Heart left ventricle (tissue), 16 donors: ENCODE measurements at regions not wholly inside any gene's neighbourhood (a gene's known extent, or its start where the extent isn't known, plus 50 kb on each side); places are given as distances from the start of the nearest gene placed in this dataset.

Source experiments
- ATAC-seq, 4 donors: fragments of 200-7000 bp; cut with Tn5 transposase; one replicate each; pipeline ENCODE4 v1.9.1; 2020 to 2022; ENCODE audit warnings: moderate library complexity in 4 of 4, mild to moderate bottlenecking in 3 of 4, moderate number of reproducible peaks in 1 of 4
- DNase-seq, 5 donors: peaks; one replicate each; pipeline ENCODE4 v3.0.0-alpha.2; 2020
- H3K27ac ChIP-seq, 12 donors: fragments of 200-600 bp; sonication (generic) in 4 of 12; one replicate each; pipeline versions ENCODE4 v1.5.0 to v1.8.0; 2016 to 2022; ENCODE audit warnings: mild to moderate bottlenecking in 2 of 12
- H3K27me3 ChIP-seq, 9 donors: fragments of 200-600 bp; sonication (generic) in 2 of 9; one replicate each; pipeline versions ENCODE4 v1.5.1 to v1.8.0; 2016 to 2022; ENCODE audit warnings: mild to moderate bottlenecking in 3 of 9
- H3K36me3 ChIP-seq, 9 donors: fragments of 200-600 bp; sonication (generic) in 2 of 9; one replicate each; pipeline versions ENCODE4 v1.5.0 to v1.8.0; 2018 to 2022; ENCODE audit warnings: mild to moderate bottlenecking in 2 of 9
- H3K4me1 ChIP-seq, 12 donors: fragments of 200-600 bp; sonication (generic) in 4 of 12; one replicate each; pipeline versions ENCODE4 v1.5.0 to v1.8.0; 2016 to 2022; ENCODE audit warnings: mild to moderate bottlenecking in 3 of 12
- H3K4me3 ChIP-seq, 12 donors: fragments of 200-600 bp; sonication (generic) in 4 of 12; one replicate each; pipeline versions ENCODE4 v1.5.0 to v1.8.0; 2017 to 2022; ENCODE audit warnings: mild to moderate bottlenecking in 9 of 12, moderate library complexity in 4 of 12
- H3K9me3 ChIP-seq, 12 donors: fragments of 200-600 bp; sonication (generic) in 4 of 12; one replicate each; pipeline versions ENCODE4 v1.5.0 to v1.8.0; 2016 to 2022; ENCODE audit warnings: mild to moderate bottlenecking in 1 of 12
- POLR2A ChIP-seq, 2 donors: fragments of 450-650 bp; IDR thresholded peaks; one replicate each; pipeline ENCODE4 v1.6.1; 2017; ENCODE audit warnings: antibody characterized with exemption in 2 of 2, mild to moderate bottlenecking in 2 of 2, moderate library complexity in 2 of 2
- WGBS, 4 donors: extraction: QIAGEN DNeasy Blood & Tissue Kit in 2 of 4; methylation state at CpG; one replicate each; pipeline versions ENCODE4 v1.1.5 to v1.1.7; 2013 to 2018; 5-methylcytosine and 5-hydroxymethylcytosine counted together
- intact Hi-C, 10 donors: fragments of 100-400 bp; cut with DNase I; formaldehyde crosslinking; loops; one replicate each; pipeline versions ENCODE4 v1.11.1 to v1.14.2; 2022
- TF ChIP-seq, protein P1 (sequence below), 12 donors: fragments of 200-600 bp; sonication (generic) in 4 of 12; IDR thresholded peaks; one replicate each; pipeline versions ENCODE4 v1.5.0 to v1.8.0; 2018 to 2022; ENCODE audit warnings: antibody characterized with exemption in 12 of 12, mild to moderate bottlenecking in 5 of 12
- donor health status: ischemic (EF 13 %, LVEDD 7.1; RV severe dilation, severe dysfunction).
- donor health status: healthy with polysubstance abuse.
- donor health status: DM: no; HTN: yes; CAD: no.
- donor health status: DM: no; HTN: no; CAD: no.
- donor health status: ischemic (EF 25% LVEDD 6.9; RV normal size, moderate dysfunction).
- donor health status: ischemic (EF 25% LVEDD 5.7; RV mildly dilated, moderate dysfunction).
- donor health status: healthy.
- donor health status: DM: yes; HTN: yes; CAD: no.
- donor health status: ischemic (EF 35%, LVEDD 5.7; RV mildly dilated, moderate dysfunction).
- donor health status: nonischemic (EF 11% LVEDD 7.7; RV severe dilation, severe dysfunction).
- donor health status: DM: yes; HTN: yes; CAD: no.
- donor health status: PGD.
- donor health status: ischemic (EF 29% LVEDD 5.4; RV normal size, mild dysfunction).
- donor health status: nonischemic (EF 23%, LVEDD 6.1; RV moderate dilation, normal function).

DNA sequence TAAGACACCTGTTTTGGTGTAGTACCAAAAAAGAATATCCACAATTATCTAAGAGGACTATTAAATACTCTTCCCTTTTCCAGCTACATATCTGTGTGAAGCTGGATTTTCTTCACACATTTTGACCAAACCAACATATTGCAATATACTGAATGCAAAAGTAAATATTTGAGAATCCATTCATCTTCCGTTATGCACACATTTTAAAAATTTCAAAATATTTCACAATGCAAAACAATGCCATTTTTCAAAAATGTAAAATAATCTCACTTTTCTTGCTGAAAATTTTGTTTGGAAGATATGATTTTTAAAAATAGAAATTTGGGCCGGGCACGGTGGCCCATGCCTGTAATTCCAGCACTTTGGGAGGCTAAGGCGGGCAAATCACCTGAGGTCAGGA is 133.9 kb upstream of the FUT8 start:
- Histone ChIP-seq H3K36me3 (no peaks in the 10 kb centered on the region), H3K27me3 (no peaks in the 10 kb centered on the region), H3K4me1 (peaks cover 0 to 16% (median 4%) of the 10 kb centered on the region in 12 donors), H3K4me3 (no peak overlapping the region), H3K27ac (no peak overlapping the region), H3K9me3 (no peaks in the 10 kb centered on the region)
- no peak for DNase-seq
- 83 to 95% (median 94%) methylated on average over 4 of the region's 4 CpGs for WGBS, 4 donors
- TF ChIP-seq POLR2A (IDR thresholded peaks at IDR 0.05): no peak
- TF ChIP-seq, protein P1, sequence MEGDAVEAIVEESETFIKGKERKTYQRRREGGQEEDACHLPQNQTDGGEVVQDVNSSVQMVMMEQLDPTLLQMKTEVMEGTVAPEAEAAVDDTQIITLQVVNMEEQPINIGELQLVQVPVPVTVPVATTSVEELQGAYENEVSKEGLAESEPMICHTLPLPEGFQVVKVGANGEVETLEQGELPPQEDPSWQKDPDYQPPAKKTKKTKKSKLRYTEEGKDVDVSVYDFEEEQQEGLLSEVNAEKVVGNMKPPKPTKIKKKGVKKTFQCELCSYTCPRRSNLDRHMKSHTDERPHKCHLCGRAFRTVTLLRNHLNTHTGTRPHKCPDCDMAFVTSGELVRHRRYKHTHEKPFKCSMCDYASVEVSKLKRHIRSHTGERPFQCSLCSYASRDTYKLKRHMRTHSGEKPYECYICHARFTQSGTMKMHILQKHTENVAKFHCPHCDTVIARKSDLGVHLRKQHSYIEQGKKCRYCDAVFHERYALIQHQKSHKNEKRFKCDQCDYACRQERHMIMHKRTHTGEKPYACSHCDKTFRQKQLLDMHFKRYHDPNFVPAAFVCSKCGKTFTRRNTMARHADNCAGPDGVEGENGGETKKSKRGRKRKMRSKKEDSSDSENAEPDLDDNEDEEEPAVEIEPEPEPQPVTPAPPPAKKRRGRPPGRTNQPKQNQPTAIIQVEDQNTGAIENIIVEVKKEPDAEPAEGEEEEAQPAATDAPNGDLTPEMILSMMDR (IDR thresholded peaks at IDR 0.05): no peak
- no peak for ATAC-seq
- intact Hi-C loops: no loop called here

DNA sequence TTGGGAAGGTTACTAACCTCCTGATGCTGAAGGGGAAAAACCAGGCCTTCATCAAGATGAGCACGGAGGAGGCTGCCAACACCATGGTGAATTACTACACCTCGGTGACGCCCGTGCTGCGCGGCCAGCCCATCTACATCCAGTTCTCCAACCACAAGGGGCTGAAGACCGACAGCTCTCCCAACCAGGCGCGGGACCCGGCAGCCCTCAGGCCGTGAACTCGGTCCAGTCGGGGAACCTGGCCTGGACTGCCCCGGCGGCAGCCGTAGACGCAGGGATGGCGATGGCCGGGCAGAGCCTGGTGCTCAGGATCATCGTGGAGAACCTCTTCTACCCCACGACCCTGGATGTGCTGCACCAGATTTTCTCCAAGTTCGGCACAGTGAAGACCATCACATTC is 133.0 kb upstream of the FUT8 start:
- Histone ChIP-seq H3K4me1 (peaks cover 0 to 16% (median 4%) of the 10 kb centered on the region in 12 donors), H3K4me3 (no peak overlapping the region), H3K27ac (no peak overlapping the region), H3K36me3 (no peaks in the 10 kb centered on the region), H3K27me3 (no peaks in the 10 kb centered on the region), H3K9me3 (no peaks in the 10 kb centered on the region)
- ATAC-seq: no peak
- WGBS, 4 donors: 95 to 98% (median 97%) methylated on average over 16 to 22 of the region's 22 CpGs
- no peak for DNase-seq
- intact Hi-C loops: no loop called here
- TF ChIP-seq, protein P1 (IDR thresholded peaks at IDR 0.05): no peak
- no peak for TF ChIP-seq POLR2A (IDR thresholded peaks at IDR 0.05)

DNA sequence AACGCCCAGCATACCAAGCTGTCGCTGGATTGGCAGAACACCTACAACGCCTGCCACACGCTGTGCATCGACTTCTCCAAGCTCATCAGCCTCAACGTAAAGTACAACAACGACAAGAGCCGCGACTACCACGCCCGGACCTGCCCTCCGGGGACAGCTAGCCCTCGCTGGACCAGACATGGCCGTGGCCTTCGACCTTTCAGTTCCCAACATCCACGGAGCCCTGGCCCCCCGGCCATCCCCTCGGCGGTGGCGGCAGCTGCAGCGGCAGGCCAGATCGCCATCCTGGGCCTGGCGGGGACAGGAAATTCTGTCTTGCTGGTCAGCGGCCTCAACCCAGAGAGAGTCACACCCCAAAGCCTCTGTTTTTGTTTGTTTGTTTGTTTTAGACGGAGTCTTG is 132.6 kb upstream of the FUT8 start:
- DNase-seq: no peak
- Histone ChIP-seq H3K36me3 (no peaks in the 10 kb centered on the region), H3K27me3 (no peaks in the 10 kb centered on the region), H3K27ac (no peak overlapping the region), H3K9me3 (no peaks in the 10 kb centered on the region), H3K4me3 (no peak overlapping the region), H3K4me1 (peaks cover 0 to 16% (median 4%) of the 10 kb centered on the region in 12 donors)
- TF ChIP-seq, protein P1 (IDR thresholded peaks at IDR 0.05): no peak
- TF ChIP-seq POLR2A (IDR thresholded peaks at IDR 0.05): no peak
- 94 to 97% (median 96%) methylated on average over 24 to 25 of the region's 25 CpGs for WGBS, 4 donors
- no peak for ATAC-seq
- intact Hi-C loops: loop anchor here in 2 of 10 donors (5.0 kb wide), 2 partner anchors 48 to 53 kb away; no protein-coding TSS in a partner anchor

DNA sequence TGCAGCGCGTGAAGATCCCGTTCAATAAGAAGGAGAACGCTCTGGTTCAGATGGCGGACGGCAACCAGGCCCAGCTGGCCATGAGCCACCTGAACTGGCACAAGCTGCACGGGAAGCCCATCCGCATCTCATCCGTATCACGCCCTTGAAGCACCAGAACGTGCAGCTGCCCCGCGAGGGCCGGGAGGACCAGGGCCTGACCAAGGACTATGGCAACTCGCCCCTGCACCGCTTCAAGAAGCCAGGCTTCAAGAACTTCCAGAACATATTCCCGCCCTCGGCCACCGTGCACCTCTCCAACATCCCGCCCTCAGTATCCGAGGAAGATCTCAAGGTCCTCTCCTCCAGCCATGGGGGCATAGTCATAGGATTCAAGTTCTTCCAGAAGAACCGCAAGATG is 131.9 kb upstream of the FUT8 start:
- intact Hi-C loops: loop anchor here in 2 of 10 donors (5.0 kb wide), 2 partner anchors 48 to 53 kb away; no protein-coding TSS in a partner anchor
- TF ChIP-seq, protein P1 (IDR thresholded peaks at IDR 0.05): no peak
- no peak for TF ChIP-seq POLR2A (IDR thresholded peaks at IDR 0.05)
- Histone ChIP-seq H3K27ac (no peak overlapping the region), H3K4me1 (peaks cover 0 to 16% (median 4%) of the 10 kb centered on the region in 12 donors), H3K36me3 (no peaks in the 10 kb centered on the region), H3K4me3 (no peak overlapping the region), H3K27me3 (no peaks in the 10 kb centered on the region), H3K9me3 (no peaks in the 10 kb centered on the region)
- WGBS, 4 donors: 97% methylated on average over 22 of the region's 22 CpGs
- ATAC-seq (no peak), DNase-seq (no peak)
